ENCODE measurements at regions not wholly inside any gene's neighbourhood (a gene's known extent, or its start where the extent isn't known, plus 50 kb on each side); places are given as distances from the start of the nearest gene placed in this dataset.
"Not testable (repeated sequence)": the region's sequence is repeated elsewhere in the genome, so short reads cannot be mapped to it uniquely, and the experiment has no call there.

DNA sequence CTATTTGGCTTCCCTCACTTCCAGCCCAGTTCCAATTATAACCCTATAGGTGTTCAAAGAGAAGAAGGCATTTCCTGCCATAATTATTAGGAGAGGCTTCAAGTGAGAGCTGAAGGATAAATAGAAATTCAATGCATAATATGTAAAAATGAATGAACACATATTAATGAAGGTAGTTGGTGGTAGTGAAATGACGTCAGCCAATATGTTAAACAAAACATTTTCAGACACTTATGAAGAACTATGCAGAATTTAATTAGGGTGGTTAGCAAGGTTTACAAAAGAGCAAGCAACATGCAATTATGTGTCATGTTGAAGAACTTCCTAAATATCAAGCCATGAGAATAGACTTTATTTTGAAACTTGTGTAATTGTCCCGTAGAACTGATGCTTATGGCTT is 858.8 kb upstream of the DDX18 start:
- Histone ChIP-seq H3K27ac (ENCODE audit: low read length) (no peak overlapping the region), H3K27me3 (ENCODE audit: control insufficient read depth, insufficient read depth, low read length) (no peaks in the 10 kb centered on the region), H3K4me3 (ENCODE audit: low read length) (no peak overlapping the region), H3K36me3 (ENCODE audit: control insufficient read depth, insufficient read depth, low read length) (no peaks in the 10 kb centered on the region), H3K9me3 (ENCODE audit: control insufficient read depth, insufficient read depth, low read length) (no peaks in the 10 kb centered on the region), H3K4me1 (ENCODE audit: control insufficient read depth, insufficient read depth, low read length) (no peaks in the 10 kb centered on the region)
- WGBS (ENCODE audit: insufficient coverage, insufficient read length), result no CpG with 5 or more reads among the region's 2 CpGs
- no peak for DNase-seq (ENCODE audit: low read depth, low spot score)

GRCh38 chr2:116975608-116976007 is 838.9 kb upstream of the DDX18 start:
- H3K27ac ChIP-seq (ENCODE audit: low read length), result no peak overlapping the region
- WGBS (ENCODE audit: insufficient coverage, insufficient read length), result no CpG with 5 or more reads among the region's 3 CpGs
- no peak overlapping the region for H3K4me3 ChIP-seq (ENCODE audit: low read length)
- no peak for DNase-seq (ENCODE audit: low read depth, low spot score)
- H3K9me3 ChIP-seq (ENCODE audit: control insufficient read depth, insufficient read depth, low read length), result no peaks in the 10 kb centered on the region
- H3K36me3 ChIP-seq (ENCODE audit: control insufficient read depth, insufficient read depth, low read length), result no peaks in the 10 kb centered on the region
- H3K4me1 ChIP-seq (ENCODE audit: control insufficient read depth, insufficient read depth, low read length), result no peaks in the 10 kb centered on the region
- no peaks in the 10 kb centered on the region for H3K27me3 ChIP-seq (ENCODE audit: control insufficient read depth, insufficient read depth, low read length)

DNA sequence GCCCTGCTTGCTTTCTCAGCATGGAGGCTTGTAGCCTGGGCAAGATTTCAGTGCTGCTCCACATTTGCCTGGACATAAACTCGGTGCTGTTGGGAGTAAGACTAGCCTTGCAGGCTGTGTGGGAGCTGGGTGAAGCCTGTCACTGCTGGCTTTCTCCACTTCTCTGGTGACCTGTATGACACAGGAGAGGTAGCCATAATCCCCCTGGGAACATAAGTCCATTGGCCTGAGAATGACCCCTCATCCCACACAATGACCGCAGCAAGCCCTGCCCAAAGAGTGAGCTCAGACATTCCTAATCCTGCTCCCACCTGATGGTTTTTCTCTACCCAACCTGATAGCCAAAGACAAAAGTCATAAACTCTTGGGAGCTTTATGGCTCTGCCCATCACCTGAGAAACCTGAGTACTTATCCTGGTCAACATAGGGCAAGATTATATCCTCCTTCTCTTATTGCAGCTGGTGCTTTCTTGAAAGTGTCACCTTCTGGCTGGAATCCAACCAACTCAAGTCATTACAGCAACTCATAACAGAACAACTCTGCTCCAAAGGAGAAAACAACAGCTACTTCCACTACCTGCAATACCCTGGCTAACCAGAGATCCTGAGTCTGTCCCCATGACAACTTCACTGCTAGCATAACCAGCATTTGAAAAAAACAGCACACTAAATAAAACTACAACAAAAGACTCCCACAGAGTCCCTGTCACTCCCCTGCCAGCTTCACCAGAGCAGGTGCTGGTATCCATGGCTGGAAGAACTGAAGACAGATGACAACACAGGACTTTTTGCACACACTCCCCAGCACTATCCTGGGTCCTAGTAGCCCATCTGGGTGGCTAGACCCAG is 834.4 kb upstream of the DDX18 start:
- H3K9me3 ChIP-seq (ENCODE audit: control insufficient read depth, insufficient read depth, low read length), result no peaks in the 10 kb centered on the region
- no peaks in the 10 kb centered on the region for H3K4me1 ChIP-seq (ENCODE audit: control insufficient read depth, insufficient read depth, low read length)
- H3K36me3 ChIP-seq (ENCODE audit: control insufficient read depth, insufficient read depth, low read length), result no peaks in the 10 kb centered on the region
- no peak overlapping the region for H3K4me3 ChIP-seq (ENCODE audit: low read length)
- no CpG with 5 or more reads among the region's 2 CpGs for WGBS (ENCODE audit: insufficient coverage, insufficient read length)
- H3K27ac ChIP-seq (ENCODE audit: low read length), result no peak overlapping the region
- no peak for DNase-seq (ENCODE audit: low read depth, low spot score)
- H3K27me3 ChIP-seq (ENCODE audit: control insufficient read depth, insufficient read depth, low read length), result no peaks in the 10 kb centered on the region

GRCh38 chr2:116987447-116987846 is 827.0 kb upstream of the DDX18 start:
- Histone ChIP-seq H3K27ac (ENCODE audit: low read length) (no peak overlapping the region), H3K4me1 (ENCODE audit: control insufficient read depth, insufficient read depth, low read length) (no peaks in the 10 kb centered on the region), H3K9me3 (ENCODE audit: control insufficient read depth, insufficient read depth, low read length) (no peaks in the 10 kb centered on the region; the same call in 1 of the 2 replicates), H3K27me3 (ENCODE audit: control insufficient read depth, insufficient read depth, low read length) (no peaks in the 10 kb centered on the region), H3K36me3 (ENCODE audit: control insufficient read depth, insufficient read depth, low read length) (no peaks in the 10 kb centered on the region), H3K4me3 (ENCODE audit: low read length) (no peak overlapping the region)
- no CpG with 5 or more reads among the region's 4 CpGs for WGBS (ENCODE audit: insufficient coverage, insufficient read length)
- no peak for DNase-seq (ENCODE audit: low read depth, low spot score)

GRCh38 chr2:116988303-116988702 is 826.2 kb upstream of the DDX18 start:
- H3K27me3 ChIP-seq (ENCODE audit: control insufficient read depth, insufficient read depth, low read length), result no peaks in the 10 kb centered on the region
- no peaks in the 10 kb centered on the region for H3K4me1 ChIP-seq (ENCODE audit: control insufficient read depth, insufficient read depth, low read length)
- no peaks in the 10 kb centered on the region; the same call in 1 of the 2 replicates for H3K9me3 ChIP-seq (ENCODE audit: control insufficient read depth, insufficient read depth, low read length)
- no peaks in the 10 kb centered on the region for H3K36me3 ChIP-seq (ENCODE audit: control insufficient read depth, insufficient read depth, low read length)
- no peak for DNase-seq (ENCODE audit: low read depth, low spot score)
- no peak overlapping the region for H3K4me3 ChIP-seq (ENCODE audit: low read length)
- no peak overlapping the region for H3K27ac ChIP-seq (ENCODE audit: low read length)

GRCh38 chr2:117019357-117019756 is 795.1 kb upstream of the DDX18 start:
- H3K27ac ChIP-seq (ENCODE audit: low read length), result no peak overlapping the region
- H3K4me1 ChIP-seq (ENCODE audit: control insufficient read depth, insufficient read depth, low read length), result no peaks in the 10 kb centered on the region
- H3K36me3 ChIP-seq (ENCODE audit: control insufficient read depth, insufficient read depth, low read length), result no peaks in the 10 kb centered on the region
- no peak for DNase-seq (ENCODE audit: low read depth, low spot score)
- no peaks in the 10 kb centered on the region for H3K27me3 ChIP-seq (ENCODE audit: control insufficient read depth, insufficient read depth, low read length)
- H3K4me3 ChIP-seq (ENCODE audit: low read length), result no peak overlapping the region
- no peaks in the 10 kb centered on the region for H3K9me3 ChIP-seq (ENCODE audit: control insufficient read depth, insufficient read depth, low read length)
- 100% methylated on average over 1 of the region's 1 CpG for WGBS (ENCODE audit: insufficient coverage, insufficient read length)

DNA sequence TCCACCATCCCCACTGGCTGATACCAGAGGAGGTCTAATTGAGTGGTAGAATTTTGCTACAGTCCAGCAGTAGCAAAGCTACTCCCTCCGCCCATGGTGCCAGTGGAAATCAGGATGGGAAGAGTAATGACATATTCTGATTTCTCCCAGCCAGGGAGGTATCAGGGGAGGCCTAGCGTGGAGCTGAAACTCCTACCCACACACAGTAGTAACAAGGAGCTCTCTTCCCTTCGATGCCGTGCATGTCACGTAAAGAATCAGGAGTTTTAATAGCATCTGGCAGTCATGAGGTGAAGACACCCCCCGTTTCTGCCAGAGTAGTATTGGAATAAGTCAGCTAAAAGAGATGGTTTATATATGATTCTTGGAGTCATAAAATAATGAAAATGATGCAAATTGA is 786.8 kb upstream of the DDX18 start:
- H3K27me3 ChIP-seq (ENCODE audit: control insufficient read depth, insufficient read depth, low read length), result no peaks in the 10 kb centered on the region
- H3K27ac ChIP-seq (ENCODE audit: low read length), result no peak overlapping the region
- no peaks in the 10 kb centered on the region for H3K4me1 ChIP-seq (ENCODE audit: control insufficient read depth, insufficient read depth, low read length)
- DNase-seq (ENCODE audit: low read depth, low spot score), result no peak
- no peaks in the 10 kb centered on the region for H3K36me3 ChIP-seq (ENCODE audit: control insufficient read depth, insufficient read depth, low read length)
- WGBS (ENCODE audit: insufficient coverage, insufficient read length), result no CpG with 5 or more reads among the region's 6 CpGs
- H3K9me3 ChIP-seq (ENCODE audit: control insufficient read depth, insufficient read depth, low read length), result no peaks in the 10 kb centered on the region
- H3K4me3 ChIP-seq (ENCODE audit: low read length), result no peak overlapping the region

DNA sequence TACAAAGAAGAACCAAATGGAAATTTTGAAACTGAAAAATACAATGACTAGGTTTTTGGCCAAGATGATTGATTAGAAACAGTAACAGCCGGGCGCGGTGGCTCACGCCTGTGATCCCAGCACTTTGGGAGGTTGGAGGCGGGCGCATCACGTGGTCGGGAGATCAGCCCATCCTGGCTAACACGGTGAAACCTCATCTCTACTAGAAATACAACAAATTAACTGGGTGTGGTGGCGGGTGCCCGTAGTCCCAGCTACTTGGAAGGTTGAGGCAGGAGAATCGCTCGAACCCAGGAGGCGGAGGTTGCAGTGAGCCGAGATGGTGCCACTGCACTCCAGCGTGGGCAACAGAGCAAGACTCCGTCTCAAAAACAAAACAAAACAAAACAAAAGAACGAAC is 785.8 kb upstream of the DDX18 start:
- not testable (repeated sequence) for H3K27ac ChIP-seq (ENCODE audit: low read length); H3K9me3 ChIP-seq (ENCODE audit: control insufficient read depth, insufficient read depth, low read length); H3K4me3 ChIP-seq (ENCODE audit: low read length); H3K36me3 ChIP-seq (ENCODE audit: control insufficient read depth, insufficient read depth, low read length); H3K27me3 ChIP-seq (ENCODE audit: control insufficient read depth, insufficient read depth, low read length); H3K4me1 ChIP-seq (ENCODE audit: control insufficient read depth, insufficient read depth, low read length); DNase-seq (ENCODE audit: low read depth, low spot score)
- WGBS (ENCODE audit: insufficient coverage, insufficient read length), result no CpG with 5 or more reads among the region's 18 CpGs

GRCh38 chr2:117055499-117056375 is 758.8 kb upstream of the DDX18 start:
- no peak for DNase-seq (ENCODE audit: low read depth, low spot score)
- Histone ChIP-seq H3K36me3 (ENCODE audit: control insufficient read depth, insufficient read depth, low read length) (no peaks in the 10 kb centered on the region), H3K4me1 (ENCODE audit: control insufficient read depth, insufficient read depth, low read length) (no peaks in the 10 kb centered on the region), H3K27me3 (ENCODE audit: control insufficient read depth, insufficient read depth, low read length) (no peaks in the 10 kb centered on the region), H3K9me3 (ENCODE audit: control insufficient read depth, insufficient read depth, low read length) (no peaks in the 10 kb centered on the region), H3K4me3 (ENCODE audit: low read length) (no peak overlapping the region), H3K27ac (ENCODE audit: low read length) (no peak overlapping the region)
- WGBS (ENCODE audit: insufficient coverage, insufficient read length), result no CpG with 5 or more reads among the region's 59 CpGs

GRCh38 chr2:117056376-117056748 is 758.1 kb upstream of the DDX18 start:
- no CpG with 5 or more reads among the region's 4 CpGs for WGBS (ENCODE audit: insufficient coverage, insufficient read length)
- H3K27ac ChIP-seq (ENCODE audit: low read length), result no peak overlapping the region
- DNase-seq (ENCODE audit: low read depth, low spot score), result no peak
- no peak overlapping the region for H3K4me3 ChIP-seq (ENCODE audit: low read length)
- H3K36me3 ChIP-seq (ENCODE audit: control insufficient read depth, insufficient read depth, low read length), result no peaks in the 10 kb centered on the region
- no peaks in the 10 kb centered on the region for H3K4me1 ChIP-seq (ENCODE audit: control insufficient read depth, insufficient read depth, low read length)
- no peaks in the 10 kb centered on the region for H3K27me3 ChIP-seq (ENCODE audit: control insufficient read depth, insufficient read depth, low read length)
- H3K9me3 ChIP-seq (ENCODE audit: control insufficient read depth, insufficient read depth, low read length), result no peaks in the 10 kb centered on the region
